HG03139 (cell line): ENCODE measurements at regions not wholly inside any gene's neighbourhood (a gene's known extent, or its start where the extent isn't known, plus 50 kb on each side); places are given as distances from the start of the nearest gene placed in this dataset.
"Not testable (repeated sequence)": the region's sequence is repeated elsewhere in the genome, so short reads cannot be mapped to it uniquely, and the experiment has no call there.

Experiments used
- ATAC-seq: cut with Tn5 transposase; IDR thresholded peaks from one replicate; pipeline ENCODE4 v1.9.1; 2021; ENCODE audit not compliant: unreplicated experiment

DNA sequence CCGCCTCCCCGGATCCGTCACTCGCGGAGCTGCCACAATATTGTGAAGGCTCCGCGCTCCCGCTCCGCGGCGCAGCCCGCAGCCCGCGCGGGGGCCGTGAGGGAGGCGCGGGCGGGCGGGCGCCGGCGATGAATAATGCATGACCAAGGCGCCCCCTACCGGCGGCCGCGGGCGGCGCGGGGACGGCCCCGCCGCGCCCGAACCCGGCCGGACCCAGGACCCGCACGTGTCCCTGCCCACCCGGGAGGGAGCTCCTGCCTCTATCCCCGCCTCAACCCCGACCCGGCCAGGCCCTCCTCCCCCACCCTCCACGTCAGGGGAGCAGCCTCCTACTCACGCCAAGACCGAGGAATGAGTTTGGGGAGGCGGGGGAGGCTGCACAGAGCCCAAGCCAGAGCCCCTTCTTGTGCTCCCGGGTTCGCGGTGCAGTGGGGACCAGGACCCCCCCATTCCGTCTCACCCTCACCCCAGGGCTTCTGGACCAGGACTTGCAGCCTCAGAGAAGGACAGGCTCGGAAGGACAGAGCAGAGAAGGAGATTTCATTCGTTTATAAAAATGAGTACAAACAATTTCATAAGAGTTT, 70.8 kb upstream of the CASZ1 start:
- no peak for ATAC-seq

DNA sequence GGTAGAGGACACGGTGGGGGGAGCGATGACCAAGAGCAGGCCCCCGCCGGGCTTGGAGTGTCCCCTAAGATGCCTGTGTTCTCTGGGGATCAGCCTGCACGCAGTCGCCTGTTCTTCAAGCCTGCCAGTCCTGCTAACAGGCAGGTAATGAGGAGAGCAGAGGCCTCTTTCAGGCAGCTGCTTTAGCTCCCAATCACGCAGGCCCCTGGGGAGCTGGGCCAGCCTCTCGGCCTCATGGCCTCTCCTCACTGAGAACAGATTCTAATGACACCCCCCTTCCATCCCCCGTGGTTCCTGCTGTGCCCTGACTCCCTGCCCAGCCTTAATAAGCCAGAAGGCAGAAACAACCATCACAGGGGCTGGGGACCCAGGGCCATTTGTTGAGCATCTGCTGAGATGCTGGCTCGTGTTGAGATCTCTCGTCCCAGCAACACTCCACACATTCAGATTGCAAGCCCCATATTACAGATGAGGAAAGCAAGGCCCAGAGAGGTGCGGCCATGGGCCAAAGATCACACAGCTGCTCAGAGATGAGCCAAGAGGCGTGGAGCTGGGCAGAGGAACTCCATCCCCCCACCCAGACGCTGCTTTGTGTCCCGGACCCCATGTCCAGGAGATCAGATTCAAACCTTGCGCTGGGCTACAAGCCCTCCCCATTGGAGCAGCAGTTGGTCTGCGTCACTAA, 71.6 kb upstream of the CASZ1 start:
- ATAC-seq = no peak

DNA sequence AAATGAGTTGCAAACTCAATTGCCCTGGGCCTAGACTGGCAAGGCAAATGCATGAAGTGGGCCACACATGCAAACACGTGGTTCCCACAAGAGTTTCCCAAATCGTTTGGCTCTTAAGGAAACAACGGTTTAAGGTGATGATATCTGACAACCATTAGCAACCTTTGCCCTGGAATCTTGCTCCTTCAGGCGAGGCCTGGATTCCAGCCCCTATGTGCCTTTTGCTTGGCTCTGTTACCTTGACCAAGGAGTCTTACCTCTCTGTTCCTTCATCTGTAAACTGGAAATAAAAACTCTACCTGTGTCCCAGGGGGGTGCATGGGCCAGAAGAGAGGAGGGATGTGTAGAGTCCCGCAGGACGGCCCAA, 72.1 kb upstream of the CASZ1 start:
- ATAC-seq = no peak

DNA sequence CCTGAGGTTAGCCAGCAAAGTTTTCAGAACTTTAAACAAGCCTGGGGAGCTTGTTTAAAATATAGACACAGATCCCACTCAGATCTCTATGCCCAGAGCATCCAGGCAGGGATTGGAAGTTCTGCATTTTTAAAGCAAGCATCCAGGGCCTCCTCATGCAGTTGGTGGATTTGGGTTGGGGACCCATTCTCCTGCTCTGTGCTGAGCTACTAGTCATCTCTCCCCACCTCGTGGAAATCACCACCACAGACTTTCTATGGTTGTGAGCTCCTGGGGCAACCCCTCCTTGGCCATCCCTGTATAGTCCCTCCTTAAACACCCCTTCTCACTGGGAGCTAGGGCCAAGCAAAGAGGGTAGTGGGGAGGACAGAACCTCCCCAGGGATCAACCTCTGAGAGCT, 73.5 kb upstream of the CASZ1 start:
- no peak for ATAC-seq

DNA sequence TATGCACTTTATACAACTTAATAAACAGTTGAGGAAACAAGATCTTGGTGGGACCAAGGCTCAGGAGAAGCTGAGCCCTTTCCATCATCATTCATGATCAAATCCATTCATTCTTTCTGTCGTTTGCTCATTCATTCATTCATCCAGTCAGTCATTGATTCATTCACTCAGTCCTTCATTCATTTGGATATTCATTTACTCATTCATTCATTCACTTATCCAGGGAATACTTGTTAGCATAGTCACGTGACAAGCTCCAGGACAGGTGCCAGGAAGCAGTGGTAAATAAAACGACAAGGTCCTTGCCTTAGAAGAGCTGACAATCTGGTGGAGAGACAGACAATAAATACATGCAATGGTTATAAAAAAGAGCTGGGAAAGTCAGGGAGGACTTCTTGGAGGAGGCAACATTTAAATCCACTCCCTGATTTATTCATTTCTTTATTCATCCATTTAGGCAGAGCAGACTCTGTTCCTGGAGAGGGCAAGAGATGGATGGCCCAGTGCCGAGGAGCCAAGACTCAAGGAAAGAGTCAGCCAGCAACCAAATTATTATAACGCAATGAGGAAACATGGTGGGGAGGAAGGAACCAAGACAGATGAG, 74.1 kb upstream of the CASZ1 start:
- ATAC-seq = no peak

DNA sequence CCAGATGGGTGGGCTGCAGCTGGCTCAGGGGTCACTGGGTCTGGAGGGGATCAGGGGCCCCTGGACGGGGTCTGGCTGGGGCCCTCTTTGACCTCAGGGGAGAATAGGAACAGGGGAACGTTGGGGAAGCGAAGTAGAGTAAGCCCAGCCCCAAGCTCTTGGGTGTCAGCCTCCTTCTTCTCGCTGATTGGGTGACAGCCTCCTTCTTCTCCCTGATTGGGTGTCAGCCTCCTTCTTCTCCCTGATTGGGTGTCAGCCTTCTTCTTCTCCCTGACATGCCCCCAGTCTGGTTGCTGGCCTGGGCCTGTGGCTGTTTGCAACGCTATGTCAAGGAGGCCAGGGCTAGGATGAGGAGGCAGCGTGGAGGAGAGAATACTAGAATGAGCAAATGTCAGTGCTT, 76.7 kb upstream of the CASZ1 start:
- no peak for ATAC-seq

DNA sequence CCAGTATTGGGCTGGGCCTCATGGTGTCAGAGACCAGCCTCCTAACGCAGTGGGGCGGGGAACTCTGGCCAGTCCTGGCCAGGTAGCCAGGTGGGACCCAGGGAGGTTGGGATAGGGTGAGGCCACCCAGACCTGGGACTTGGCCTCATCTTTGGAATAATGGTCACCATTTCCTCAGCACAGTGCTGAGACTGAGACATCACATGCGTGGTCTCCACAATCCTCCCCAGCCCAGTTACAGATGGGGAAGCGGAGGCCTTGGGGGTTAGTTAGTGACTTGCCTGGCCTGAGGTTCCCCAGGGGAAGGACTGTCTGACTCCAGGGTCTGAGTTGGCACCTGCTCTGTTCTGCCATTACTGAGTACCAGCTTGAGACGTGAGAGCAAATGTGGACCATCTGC, 77.9 kb upstream of the CASZ1 start:
- ATAC-seq = no peak

DNA sequence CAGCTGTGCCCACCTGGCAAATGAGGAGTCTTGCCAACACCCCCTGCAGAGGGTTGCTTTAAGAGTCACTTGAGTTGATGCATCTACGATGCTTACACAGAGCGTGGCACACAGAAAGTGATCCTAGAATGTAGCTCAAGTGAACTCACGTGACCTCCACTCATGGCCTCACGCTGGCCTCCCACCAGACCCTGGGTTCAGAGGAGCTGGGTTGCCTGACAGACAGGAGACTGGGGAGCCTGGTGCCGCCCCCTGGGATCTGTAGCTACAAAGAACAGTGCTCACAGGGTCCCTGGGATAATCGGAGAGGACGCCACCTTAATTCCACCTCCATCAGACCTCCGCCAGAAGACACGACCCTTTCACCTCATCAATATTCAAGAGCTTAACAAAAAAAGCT, 81.4 kb upstream of the CASZ1 start:
- no peak for ATAC-seq

DNA sequence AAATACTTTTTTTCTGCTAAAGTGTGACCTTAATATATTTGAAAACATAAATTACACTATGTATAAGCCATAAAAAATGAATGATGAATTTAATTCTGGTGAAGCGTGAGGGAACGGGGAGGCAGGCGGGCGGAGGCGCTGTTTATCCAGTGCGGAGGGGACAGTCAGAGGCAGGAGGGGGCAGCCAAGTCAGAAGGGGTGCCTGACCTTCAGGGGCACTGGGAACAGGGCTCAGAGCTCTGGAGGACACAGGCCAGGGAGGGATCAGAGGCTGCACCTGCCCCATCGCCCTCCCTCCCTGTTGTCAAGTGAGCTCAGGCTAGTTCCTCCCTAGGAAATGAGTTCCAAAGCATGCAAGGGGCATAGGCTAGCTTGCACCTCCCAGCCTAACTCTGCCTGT, 82.0 kb upstream of the CASZ1 start:
- ATAC-seq = no peak

DNA sequence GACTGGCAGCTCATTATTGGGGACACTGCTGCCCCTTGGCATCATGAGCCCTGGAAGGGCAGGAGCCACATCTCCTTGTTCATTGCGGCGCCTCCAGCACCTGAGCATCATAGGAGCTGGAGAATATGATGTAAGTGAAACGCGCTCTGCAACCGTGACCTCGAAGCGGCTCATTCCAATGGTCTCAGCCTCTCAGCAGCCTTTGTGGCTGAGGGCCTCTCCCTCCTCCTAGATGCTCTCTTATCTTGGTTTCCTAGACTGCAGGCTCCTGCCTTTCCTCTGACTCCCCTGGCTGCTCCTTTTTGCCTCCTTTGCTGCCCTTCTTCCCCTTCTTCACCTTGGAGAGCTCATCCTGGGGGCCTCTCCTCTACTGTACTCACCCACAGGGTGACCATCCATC, 83.6 kb upstream of the CASZ1 start:
- ATAC-seq = no peak

DNA sequence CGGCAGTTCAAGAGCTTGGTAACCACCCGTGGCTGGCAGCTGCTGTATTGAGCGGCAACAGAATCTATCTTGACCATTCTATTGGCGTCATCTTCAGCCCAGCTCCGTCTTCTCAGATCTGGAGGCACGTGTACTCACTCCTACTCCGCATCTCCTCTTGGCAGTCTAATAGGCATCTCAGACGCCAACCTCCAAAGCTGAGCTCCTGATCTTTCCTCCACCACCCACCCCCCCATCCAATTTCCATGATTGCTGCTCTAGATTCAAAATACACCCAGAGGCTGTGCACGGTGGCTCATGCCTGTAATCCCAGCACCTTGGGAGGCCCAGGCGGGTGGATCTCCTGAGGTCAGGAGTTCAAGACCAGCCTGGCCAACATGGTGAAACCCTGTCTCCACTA, 84.6 kb upstream of the CASZ1 start:
- ATAC-seq = no peak

DNA sequence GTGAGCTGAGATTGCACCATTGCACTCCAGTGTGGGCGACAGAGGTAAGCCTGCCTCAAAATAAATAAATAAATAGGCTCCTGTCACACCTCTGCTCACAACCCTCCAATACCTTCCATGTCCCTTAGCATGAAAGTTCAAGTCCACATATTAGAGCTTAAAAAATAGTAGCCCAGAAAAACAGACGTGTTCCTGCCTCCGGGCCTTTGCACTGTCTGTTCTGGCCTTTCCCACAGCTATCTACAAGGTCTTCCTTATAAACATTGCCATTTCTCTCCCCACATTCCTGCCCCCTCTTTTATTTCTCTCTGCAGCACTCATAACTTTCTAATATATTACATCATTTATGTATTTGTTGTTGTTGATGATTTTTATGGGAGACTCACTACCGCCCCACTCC, 85.6 kb upstream of the CASZ1 start:
- no peak for ATAC-seq

DNA sequence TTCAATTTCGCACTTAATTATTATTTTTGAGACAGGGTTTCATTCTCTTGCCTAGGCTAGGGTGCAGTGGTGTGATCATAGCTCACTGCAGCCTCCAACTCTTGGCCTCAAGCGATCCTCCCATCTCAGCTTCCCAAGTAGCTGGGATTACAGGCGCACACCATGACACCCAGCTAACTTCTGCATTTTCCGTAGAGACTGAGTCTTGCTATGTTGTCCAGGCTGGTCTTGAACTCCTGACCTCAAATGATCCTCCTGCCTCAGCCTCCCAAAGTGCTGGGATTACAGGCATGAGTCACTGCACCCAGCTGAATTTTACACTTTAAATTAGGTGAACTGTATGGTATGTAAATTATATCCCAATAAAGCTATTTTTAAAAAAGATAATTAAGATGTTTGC, 90.6 kb upstream of the CASZ1 start:
- not testable (repeated sequence) for ATAC-seq

DNA sequence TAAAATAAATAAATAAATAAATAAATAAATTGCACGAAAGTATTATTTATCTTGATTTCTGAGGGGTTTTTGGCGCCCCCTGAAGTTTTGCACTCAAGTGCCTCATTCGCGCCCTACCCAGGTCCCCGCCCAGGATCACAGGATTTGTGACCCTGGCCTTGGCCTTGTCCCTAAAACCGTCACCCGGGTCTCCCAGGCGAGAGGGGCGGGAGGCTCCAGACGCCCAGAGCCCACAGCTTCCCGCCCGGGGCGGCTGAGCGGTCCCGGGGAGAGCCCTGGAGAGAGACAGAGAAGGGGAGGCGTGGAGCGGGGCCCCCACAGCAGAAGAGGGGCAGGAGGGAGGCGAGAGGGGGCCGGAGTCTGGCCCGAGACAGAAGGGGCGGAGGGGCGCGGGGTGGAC, 91.8 kb upstream of the CASZ1 start:
- ATAC-seq = no peak

DNA sequence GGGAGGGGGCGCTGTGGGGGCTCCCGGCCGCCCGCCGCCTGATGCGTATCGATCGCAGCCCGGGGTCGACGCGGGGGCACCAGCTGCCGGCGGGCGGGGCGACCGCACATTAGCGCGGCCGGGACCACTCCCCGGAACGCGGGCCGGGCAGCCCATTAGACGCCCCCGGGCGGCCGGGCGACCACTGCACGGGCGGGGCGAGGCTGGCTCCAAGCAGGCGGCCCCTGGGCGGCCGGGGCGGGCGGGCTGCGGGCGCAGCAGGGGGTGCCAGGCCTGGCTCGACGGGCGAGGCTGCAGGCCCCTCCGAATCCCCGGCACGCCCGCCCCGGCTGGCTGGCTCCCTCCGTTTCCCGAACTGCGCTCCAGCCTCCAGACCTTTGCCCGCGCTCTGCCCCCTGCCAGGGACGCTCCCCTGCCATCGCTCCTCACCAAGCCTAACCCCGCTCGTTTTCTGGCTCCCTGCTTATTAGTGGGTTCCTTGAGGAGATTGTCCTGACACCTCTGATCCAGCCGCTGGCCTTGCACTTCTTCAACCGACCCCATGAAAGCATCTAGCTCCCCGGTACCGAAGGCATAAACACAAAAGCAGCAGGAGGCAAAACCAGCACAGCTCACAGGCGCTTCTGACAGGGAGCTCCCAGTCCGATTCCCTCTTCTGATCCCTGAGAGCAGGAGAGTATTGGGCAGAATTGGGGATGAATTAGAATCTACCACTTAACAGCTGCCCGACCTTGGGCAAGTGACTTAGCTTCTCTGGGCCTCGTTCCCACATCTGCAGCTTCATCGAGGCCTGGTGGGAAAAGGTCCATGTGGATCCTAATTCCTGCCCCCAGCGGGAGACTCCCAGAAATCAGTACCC, 92.6 kb upstream of the CASZ1 start:
- no peak for ATAC-seq

DNA sequence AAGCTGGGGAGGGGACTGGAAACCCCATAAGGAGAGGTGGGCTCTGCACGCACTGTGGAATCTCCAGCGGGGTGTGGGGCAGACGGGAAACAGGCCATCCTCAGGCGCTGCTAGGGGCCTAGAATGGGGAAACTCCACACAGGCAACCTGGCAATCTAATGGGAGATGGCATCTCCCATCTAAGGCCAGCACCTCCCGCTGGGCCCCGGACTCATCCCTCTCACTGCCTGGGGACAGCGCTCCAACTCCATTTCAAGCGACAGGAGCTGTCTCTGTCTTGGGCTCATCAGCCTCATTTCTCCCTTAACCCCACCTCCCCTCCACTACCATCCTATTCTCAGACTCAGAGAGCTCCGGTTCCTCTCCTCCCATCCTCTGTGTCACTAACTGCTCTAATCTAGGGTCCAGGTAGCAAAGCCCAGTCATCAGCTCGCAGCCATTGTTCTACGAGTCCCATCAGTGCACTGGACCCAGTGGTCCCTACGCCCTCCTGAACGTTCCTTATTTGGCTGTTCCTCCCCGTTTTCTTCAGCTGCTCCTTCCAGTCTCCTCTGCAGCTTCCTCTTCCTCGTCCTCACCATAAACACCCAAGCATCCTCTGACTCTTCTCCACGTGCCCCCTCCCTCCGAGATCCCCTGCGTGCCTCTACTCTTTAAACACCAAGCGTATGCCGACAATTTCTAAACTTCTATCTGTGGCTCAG, 93.4 kb upstream of the CASZ1 start:
- no peak for ATAC-seq

DNA sequence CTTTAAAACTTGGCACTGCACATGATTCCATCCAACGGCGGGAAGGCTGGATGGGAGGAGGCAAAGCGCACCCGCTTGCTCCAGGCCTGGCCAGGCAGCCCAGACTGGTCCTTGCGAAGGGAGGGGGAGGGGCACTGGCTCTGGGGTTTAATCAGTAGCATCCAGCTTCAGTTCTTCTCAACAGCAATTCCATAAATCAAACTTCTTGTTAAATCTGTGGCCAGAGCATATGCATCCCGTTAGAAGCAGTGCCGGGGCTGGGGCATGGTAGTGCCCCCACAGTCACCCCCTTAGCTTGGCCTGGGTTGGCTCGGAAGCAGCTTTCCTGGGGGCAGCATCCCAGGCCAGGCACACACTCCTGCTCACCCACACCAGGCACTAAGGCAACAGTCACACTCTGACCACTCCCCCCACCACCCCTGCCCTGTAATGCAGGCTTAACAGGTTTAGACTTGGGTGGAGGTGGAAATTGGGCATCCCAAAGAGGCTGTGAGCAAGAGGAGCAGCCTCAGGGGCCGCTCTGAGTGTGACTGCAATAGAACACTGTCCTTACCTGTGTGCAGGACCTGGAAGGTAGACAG, 94.1 kb upstream of the CASZ1 start:
- no peak for ATAC-seq

DNA sequence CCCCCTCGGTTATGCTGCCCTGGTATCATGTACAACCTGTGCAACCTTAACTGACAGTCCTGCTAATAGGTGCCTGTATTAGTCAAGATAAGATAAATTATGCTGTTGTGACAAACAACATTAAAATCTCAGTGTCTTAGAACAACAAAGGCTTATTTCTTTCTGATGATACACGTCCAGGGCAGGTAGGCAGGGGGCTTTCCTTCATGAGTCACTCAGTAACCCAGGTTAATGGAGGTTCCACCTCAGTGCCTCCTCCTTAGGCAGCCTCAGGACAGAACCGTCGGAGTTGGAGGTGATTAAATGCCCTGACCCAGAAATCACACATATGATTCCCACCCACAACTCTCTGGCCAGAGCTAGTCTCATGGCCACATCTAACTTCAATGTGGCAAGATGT, 94.6 kb upstream of the CASZ1 start:
- no peak for ATAC-seq

DNA sequence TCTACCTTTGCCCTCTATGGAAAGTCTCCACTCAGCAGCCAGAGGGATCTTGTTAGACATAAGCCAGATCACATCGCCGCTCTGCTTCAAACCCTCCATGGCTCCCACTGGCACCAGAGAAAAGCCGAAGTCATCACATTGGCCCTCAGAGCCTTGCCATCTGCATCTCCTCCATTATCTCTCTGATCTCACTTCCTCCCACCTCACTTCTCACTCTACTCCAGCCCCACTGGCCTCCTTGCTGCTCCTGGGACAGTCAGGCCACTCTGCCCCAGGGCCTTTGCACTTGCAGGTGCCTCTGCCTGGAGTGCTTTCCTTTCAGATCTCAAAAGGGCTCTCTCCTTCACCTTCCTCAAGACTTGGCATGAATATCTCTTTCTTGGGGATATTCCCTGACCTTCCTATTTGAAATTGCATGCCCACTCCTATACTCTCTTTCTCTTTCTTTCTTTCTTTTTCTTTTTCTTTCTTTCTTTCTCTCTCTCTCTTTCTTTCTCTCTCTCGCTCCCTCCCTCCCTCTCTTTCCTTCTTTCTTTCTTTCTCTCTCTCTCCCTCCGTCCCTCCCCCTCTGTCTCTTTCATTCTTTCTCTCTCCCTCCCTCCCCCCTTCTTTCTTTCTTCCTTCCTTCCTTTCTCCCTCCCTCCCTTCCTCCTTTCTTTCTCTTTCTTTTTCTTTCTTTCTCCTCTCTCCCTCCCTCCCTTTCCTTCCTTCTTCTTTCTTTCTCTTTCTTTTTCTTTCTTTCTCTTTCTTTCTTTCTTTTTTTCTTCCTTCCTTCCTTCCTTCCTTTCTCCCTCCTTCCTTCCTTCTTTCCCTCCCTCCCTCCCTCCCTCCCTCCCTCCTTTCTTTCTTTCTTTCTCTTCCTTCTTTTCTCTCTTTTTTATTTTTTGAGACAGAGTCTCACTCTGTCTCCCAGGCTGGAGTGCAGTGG, 96.0 kb upstream of the CASZ1 start:
- no peak for ATAC-seq

DNA sequence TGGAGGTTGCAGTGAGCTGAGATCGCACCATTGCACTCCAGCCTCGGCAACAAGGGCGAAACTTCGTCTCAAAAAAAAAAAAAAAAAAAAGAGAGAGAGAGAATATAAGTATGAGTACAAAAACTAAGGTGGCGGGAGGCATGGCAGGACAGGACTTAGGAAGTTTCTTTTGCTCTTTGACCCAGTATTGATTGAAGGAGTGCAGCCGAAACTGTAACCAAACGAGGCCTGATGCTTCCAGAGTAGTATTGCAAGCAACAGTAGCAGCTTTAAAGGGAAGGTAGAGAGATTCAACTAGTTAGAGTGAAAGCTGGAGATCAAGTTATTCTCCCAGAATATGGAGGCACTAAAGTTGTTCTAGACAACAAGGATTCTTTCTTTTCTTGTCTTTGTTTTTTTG, 99.2 kb upstream of the CASZ1 start:
- no peak for ATAC-seq
